ENCODE measurements at regions not wholly inside any gene's neighbourhood (a gene's known extent, or its start where the extent isn't known, plus 50 kb on each side); places are given as distances from the start of the nearest gene placed in this dataset.

GRCh38 chr7:101687081-101687480 is 58.0 kb upstream of the MYL10 start:
- no peaks in the 10 kb centered on the region for H3K9me3 ChIP-seq (ENCODE audit: control insufficient read depth in 4 of 4, low read length in 3 of 4)
- H3K27ac ChIP-seq (ENCODE audit: low read depth in 1 of 2, low read length in 2 of 2): no peak overlapping the region
- H3K9ac ChIP-seq (ENCODE audit: low read depth in 1 of 2, low read length in 2 of 2): no peak overlapping the region
- 66% methylated on average over 5 of the region's 5 CpGs for WGBS
- H3K36me3 ChIP-seq (ENCODE audit: control insufficient read depth in 4 of 4, insufficient read depth in 3 of 4, low read depth in 1 of 4, low read length in 3 of 4): no peaks in the 10 kb centered on the region
- TF ChIP-seq CTCF (IDR thresholded peaks at IDR 0.05; ENCODE audit: low read depth, low read length, missing input control) (no peak), MAX (IDR thresholded peaks at IDR 0.05) (no peak), FOXA1 (IDR thresholded peaks at IDR 0.05) (no peak), EGR1 (IDR thresholded peaks at IDR 0.05; ENCODE audit: low read depth in 2 of 2) (no peak), JUND (IDR thresholded peaks at IDR 0.05) (no peak), YY1 (IDR thresholded peaks at IDR 0.05) (no peak), HNF4G (IDR thresholded peaks at IDR 0.05) (no peak), REST (IDR thresholded peaks at IDR 0.05) (no peak), FOXA2 (IDR thresholded peaks at IDR 0.05) (no peak), RAD21 (IDR thresholded peaks at IDR 0.05) (no peak), NR2F2 (IDR thresholded peaks at IDR 0.05) (no peak), ZBTB33 (IDR thresholded peaks at IDR 0.05) (no peak), GABPA (IDR thresholded peaks at IDR 0.05 in 1 of 2, conservative IDR thresholded peaks at IDR 0.05 in 1 of 2) (no peak), TAF1 (conservative IDR thresholded peaks at IDR 0.05) (no peak), SP1 (IDR thresholded peaks at IDR 0.05) (no peak), HNF4A (conservative IDR thresholded peaks at IDR 0.05) (no peak), ATF3 (IDR thresholded peaks at IDR 0.05) (no peak), RXRA (IDR thresholded peaks at IDR 0.05) (no peak)
- DNase-seq (ENCODE audit: low spot score): no peak
- H3K4me1 ChIP-seq (ENCODE audit: control insufficient read depth in 4 of 4, insufficient read depth in 4 of 4, low read length in 3 of 4): peaks cover 4 to 17% (median 8%) of the 10 kb centered on the region in 4 donors
- no peak overlapping the region for H3K4me3 ChIP-seq (ENCODE audit: low read depth in 1 of 3, low read length in 3 of 3)
- H3K27me3 ChIP-seq (ENCODE audit: control insufficient read depth in 4 of 4, insufficient read depth in 4 of 4, low read length in 3 of 4): no peaks in the 10 kb centered on the region

Data from liver (tissue), 8 donors.